ENCODE measurements at regions not wholly inside any gene's neighbourhood (a gene's known extent, or its start where the extent isn't known, plus 50 kb on each side); places are given as distances from the start of the nearest gene placed in this dataset.

DNA sequence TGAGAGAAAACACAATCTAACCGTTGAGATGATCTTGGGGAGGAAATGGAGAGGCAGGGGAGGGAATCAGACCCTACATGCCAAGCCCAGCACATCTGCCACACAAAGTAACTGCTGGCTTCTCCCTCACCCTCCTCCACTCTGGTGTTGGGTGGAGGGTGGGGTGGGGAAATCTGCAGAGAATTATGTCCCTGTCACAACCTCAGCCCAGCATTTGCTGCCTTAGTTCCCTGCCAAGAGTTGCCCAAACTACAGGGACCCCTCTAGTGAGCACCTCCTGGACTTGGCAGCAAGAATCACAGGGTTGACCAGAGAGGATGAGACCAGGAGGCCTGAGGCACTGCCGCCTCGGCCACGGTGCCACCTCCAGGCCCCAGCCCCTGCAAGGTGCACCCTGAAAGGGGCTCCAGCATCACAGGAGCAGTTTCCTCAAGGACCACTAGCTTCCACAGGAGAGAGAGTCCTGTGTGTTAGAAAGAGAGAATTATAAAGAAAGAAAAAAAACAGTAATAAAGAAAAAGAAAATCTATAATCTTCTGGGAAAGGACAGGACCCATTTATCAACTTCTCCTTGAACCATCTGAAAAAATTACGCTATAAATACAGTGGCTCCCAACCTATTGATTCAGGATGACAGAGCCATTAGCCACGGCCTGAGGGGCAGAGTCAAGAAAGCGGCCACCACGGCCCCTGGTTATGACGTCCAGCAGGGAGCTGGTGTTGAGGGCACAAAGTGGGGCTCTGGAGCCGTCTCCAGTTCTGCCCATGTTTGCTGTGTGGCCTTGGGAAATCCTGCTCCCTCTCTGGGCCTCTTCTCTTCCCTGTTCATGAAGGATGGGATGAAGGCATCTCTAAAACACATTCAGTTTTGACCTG is 451.7 kb downstream of the MATN1 start:
- TF ChIP-seq, protein P1, sequence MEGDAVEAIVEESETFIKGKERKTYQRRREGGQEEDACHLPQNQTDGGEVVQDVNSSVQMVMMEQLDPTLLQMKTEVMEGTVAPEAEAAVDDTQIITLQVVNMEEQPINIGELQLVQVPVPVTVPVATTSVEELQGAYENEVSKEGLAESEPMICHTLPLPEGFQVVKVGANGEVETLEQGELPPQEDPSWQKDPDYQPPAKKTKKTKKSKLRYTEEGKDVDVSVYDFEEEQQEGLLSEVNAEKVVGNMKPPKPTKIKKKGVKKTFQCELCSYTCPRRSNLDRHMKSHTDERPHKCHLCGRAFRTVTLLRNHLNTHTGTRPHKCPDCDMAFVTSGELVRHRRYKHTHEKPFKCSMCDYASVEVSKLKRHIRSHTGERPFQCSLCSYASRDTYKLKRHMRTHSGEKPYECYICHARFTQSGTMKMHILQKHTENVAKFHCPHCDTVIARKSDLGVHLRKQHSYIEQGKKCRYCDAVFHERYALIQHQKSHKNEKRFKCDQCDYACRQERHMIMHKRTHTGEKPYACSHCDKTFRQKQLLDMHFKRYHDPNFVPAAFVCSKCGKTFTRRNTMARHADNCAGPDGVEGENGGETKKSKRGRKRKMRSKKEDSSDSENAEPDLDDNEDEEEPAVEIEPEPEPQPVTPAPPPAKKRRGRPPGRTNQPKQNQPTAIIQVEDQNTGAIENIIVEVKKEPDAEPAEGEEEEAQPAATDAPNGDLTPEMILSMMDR (IDR thresholded peaks at IDR 0.05; ENCODE audit: insufficient read depth, low read depth, low read length), result no peak
- no peak for TF ChIP-seq EZH2 (IDR thresholded peaks at IDR 0.05; ENCODE audit: insufficient read depth, low read length)
